ENCODE measurements at regions not wholly inside any gene's neighbourhood (a gene's known extent, or its start where the extent isn't known, plus 50 kb on each side); places are given as distances from the start of the nearest gene placed in this dataset.

DNA sequence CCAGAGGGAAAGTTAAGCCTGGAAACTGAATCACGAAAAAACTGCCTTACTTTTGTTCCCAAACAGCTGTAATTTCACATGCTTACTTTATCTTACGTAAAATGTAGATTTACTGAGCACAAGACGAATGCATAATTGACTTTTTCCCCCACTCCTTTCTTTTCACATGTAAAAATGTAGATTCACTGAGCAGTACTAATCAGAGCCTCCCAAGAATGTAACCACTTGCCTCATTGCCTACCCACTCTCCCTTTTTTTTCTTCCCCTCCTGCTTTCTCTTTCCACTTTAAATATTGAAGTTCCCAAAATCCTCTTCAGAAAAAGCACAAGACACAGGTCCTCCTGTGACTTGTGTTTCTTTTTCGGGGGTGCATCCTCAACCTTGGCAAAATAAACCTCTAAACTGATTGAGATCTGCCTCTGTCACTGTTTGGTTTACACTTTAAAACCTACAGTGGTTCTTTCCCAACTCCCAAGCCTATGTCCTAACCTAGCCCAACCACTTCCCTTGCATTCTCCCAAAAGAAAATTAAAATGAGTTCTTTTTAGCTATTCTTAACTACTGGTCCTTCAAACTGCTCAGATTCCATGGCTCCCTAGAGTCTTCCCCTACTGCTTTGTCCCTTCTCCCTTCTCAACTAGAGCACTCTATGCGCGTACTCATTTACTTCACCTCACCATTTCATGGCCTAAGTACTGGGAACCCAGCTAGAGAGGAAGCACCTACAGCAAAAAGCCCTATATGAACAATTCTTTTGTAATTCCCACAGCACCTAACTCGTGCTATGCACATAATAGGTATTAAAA is 236.6 kb upstream of the MKLN1 start:
- TF ChIP-seq, protein P1, sequence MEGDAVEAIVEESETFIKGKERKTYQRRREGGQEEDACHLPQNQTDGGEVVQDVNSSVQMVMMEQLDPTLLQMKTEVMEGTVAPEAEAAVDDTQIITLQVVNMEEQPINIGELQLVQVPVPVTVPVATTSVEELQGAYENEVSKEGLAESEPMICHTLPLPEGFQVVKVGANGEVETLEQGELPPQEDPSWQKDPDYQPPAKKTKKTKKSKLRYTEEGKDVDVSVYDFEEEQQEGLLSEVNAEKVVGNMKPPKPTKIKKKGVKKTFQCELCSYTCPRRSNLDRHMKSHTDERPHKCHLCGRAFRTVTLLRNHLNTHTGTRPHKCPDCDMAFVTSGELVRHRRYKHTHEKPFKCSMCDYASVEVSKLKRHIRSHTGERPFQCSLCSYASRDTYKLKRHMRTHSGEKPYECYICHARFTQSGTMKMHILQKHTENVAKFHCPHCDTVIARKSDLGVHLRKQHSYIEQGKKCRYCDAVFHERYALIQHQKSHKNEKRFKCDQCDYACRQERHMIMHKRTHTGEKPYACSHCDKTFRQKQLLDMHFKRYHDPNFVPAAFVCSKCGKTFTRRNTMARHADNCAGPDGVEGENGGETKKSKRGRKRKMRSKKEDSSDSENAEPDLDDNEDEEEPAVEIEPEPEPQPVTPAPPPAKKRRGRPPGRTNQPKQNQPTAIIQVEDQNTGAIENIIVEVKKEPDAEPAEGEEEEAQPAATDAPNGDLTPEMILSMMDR (IDR thresholded peaks at IDR 0.05) = no peak
- TF ChIP-seq EP300 (IDR thresholded peaks at IDR 0.05) = no peak
- no peak for TF ChIP-seq POLR2A (IDR thresholded peaks at IDR 0.05)

Measured in tibial nerve (tissue), 4 donors.